HEK293 (cell line): ENCODE measurements at regions not wholly inside any gene's neighbourhood (a gene's known extent, or its start where the extent isn't known, plus 50 kb on each side); places are given as distances from the start of the nearest gene placed in this dataset.

Experiments
- CTCF ChIA-PET: fragments of 350-600 bp; formaldehyde crosslinking; extraction: SDS; loops from one replicate; lab custom pipeline; 2021; ENCODE audit warnings: antibody characterized with exemption; lab: Yijun Ruan, JAX
- POLR2A ChIA-PET: fragments of 300-600 bp; formaldehyde crosslinking; extraction: SDS; loops from one replicate; lab custom pipeline; 2020; ENCODE audit warnings: antibody characterized with exemption, inconsistent platforms; lab: Yijun Ruan, JAX
- H3K27ac ChIP-seq: fragments of 200-500 bp; sonication (Bioruptor generic); 2 replicates; pipeline ENCODE4 v1.5.1; 2014; ENCODE audit warnings: low read depth, low read length, control low read depth, inconsistent platforms; ENCODE audit errors: extremely low read depth
- H3K36me3 ChIP-seq, 2 experiments: fragments of 200-500 bp in 1 of 2; sonication (Bioruptor generic) in 1 of 2; 1 replicate in 1 of 2; 2 replicates in 1 of 2; pipeline ENCODE4 v1.5.1; 2014 to 2017; ENCODE audit warnings: inconsistent platforms in 2 of 2, low read length in 2 of 2; ENCODE audit not compliant: control insufficient read depth in 2 of 2, insufficient read depth in 1 of 2
- H3K4me1 ChIP-seq: fragments of 200-500 bp; sonication (Bioruptor generic); 2 replicates; pipeline ENCODE4 v1.5.1; 2014; ENCODE audit warnings: mild to moderate bottlenecking, low read length, inconsistent platforms; ENCODE audit not compliant: control insufficient read depth, insufficient read depth
- H3K4me3 ChIP-seq: 2 replicates; pipeline ENCODE4 v1.5.1; 2011; ENCODE audit warnings: low read depth, mild to moderate bottlenecking, control low read depth, low read length, moderate library complexity
- H3K9me3 ChIP-seq: fragments of 200-500 bp; sonication (Bioruptor generic); 2 replicates; pipeline ENCODE4 v1.5.1; 2014; ENCODE audit warnings: low read depth, low read length, inconsistent platforms; ENCODE audit not compliant: control insufficient read depth, insufficient read depth
- KLF10 ChIP-seq: fragments of 450-650 bp; IDR thresholded peaks from 2 replicates; pipeline ENCODE4 v1.5.1; 2018; ENCODE audit warnings: missing biosample characterization, mild to moderate bottlenecking, missing genetic modification characterization
- OVOL3 ChIP-seq: fragments of 450-650 bp; formaldehyde crosslinking; IDR thresholded peaks from 2 replicates; pipeline ENCODE4 v1.5.1; 2016; ENCODE audit warnings: missing biosample characterization, missing genetic modification characterization
- PRDM1 ChIP-seq: fragments of 450-650 bp; formaldehyde crosslinking; IDR thresholded peaks from 2 replicates; pipeline ENCODE4; 2016; ENCODE audit warnings: missing biosample characterization, missing genetic modification characterization
- SCRT1 ChIP-seq: fragments of 450-650 bp; formaldehyde crosslinking; IDR thresholded peaks from 2 replicates; pipeline ENCODE4 v1.5.1; 2016; ENCODE audit warnings: missing biosample characterization, missing genetic modification characterization, borderline replicate concordance
- TCF7L2 ChIP-seq: IDR thresholded peaks from 2 replicates; pipeline ENCODE4 v1.6.1; 2011; ENCODE audit warnings: low read depth, mild to moderate bottlenecking, inconsistent platforms, low read length, moderate library complexity, borderline replicate concordance
- ZIC2 ChIP-seq: fragments of 450-650 bp; formaldehyde crosslinking; IDR thresholded peaks from 2 replicates; pipeline ENCODE4 v1.5.1; 2016; ENCODE audit warnings: missing biosample characterization, missing genetic modification characterization
- ZNF121 ChIP-seq: fragments of 450-650 bp; formaldehyde crosslinking; IDR thresholded peaks from 2 replicates; pipeline ENCODE4 v1.5.1; 2016; ENCODE audit warnings: missing biosample characterization, missing genetic modification characterization
- ZNF132 ChIP-seq: fragments of 450-650 bp; formaldehyde crosslinking; IDR thresholded peaks from 2 replicates; pipeline ENCODE4 v1.5.1; 2017; ENCODE audit warnings: missing biosample characterization, missing genetic modification characterization, borderline replicate concordance
- ZNF140 ChIP-seq: fragments of 450-650 bp; formaldehyde crosslinking; IDR thresholded peaks from 2 replicates; pipeline ENCODE4 v1.5.1; 2016; ENCODE audit warnings: missing biosample characterization, missing genetic modification characterization
- ZNF184 ChIP-seq: fragments of 450-650 bp; IDR thresholded peaks from 2 replicates; pipeline ENCODE4 v1.5.1; 2018; ENCODE audit warnings: missing biosample characterization, mild to moderate bottlenecking, missing genetic modification characterization
- ZNF23 ChIP-seq: fragments of 450-650 bp; formaldehyde crosslinking; IDR thresholded peaks from 2 replicates; pipeline ENCODE4 v1.5.1; 2016; ENCODE audit warnings: missing biosample characterization, missing genetic modification characterization, borderline replicate concordance
- ZNF274 ChIP-seq, 2 experiments: fragments of 200-500 bp in 1 of 2; fragments of 450-650 bp in 1 of 2; sonication (Bioruptor generic) in 1 of 2; formaldehyde crosslinking in 1 of 2; IDR thresholded peaks; 2 replicates each; pipeline versions ENCODE4 v1.5.1 to v1.6.1; 2014 to 2016; ENCODE audit warnings: borderline replicate concordance in 1 of 2, inconsistent platforms in 1 of 2, low read length in 1 of 2, missing biosample characterization in 1 of 2, missing genetic modification characterization in 1 of 2
- ZNF394 ChIP-seq: fragments of 450-650 bp; formaldehyde crosslinking; IDR thresholded peaks from 2 replicates; pipeline ENCODE4 v1.5.1; 2016; ENCODE audit warnings: missing biosample characterization, missing genetic modification characterization, mild to moderate bottlenecking, moderate library complexity, borderline replicate concordance
- ZNF529 ChIP-seq: fragments of 450-650 bp; formaldehyde crosslinking; IDR thresholded peaks from 2 replicates; pipeline ENCODE4 v1.5.1; 2017; ENCODE audit warnings: missing genetic modification characterization, missing biosample characterization; ENCODE audit not compliant: insufficient replicate concordance
- ZNF530 ChIP-seq: fragments of 450-650 bp; formaldehyde crosslinking; IDR thresholded peaks from 2 replicates; pipeline ENCODE4 v1.5.1; 2016; ENCODE audit warnings: low read depth, missing biosample characterization, missing genetic modification characterization
- ZNF544 ChIP-seq: fragments of 450-650 bp; formaldehyde crosslinking; IDR thresholded peaks from 2 replicates; pipeline ENCODE4 v1.5.0; 2017; ENCODE audit warnings: missing biosample characterization, missing genetic modification characterization
- ZNF548 ChIP-seq: fragments of 450-650 bp; formaldehyde crosslinking; IDR thresholded peaks from 2 replicates; pipeline ENCODE4 v1.5.1; 2016; ENCODE audit warnings: missing biosample characterization, missing genetic modification characterization
- ZNF610 ChIP-seq: fragments of 450-650 bp; formaldehyde crosslinking; IDR thresholded peaks from 2 replicates; pipeline ENCODE4 v1.5.1; 2016; ENCODE audit warnings: missing biosample characterization, missing genetic modification characterization, borderline replicate concordance
- ZNF621 ChIP-seq: fragments of 450-650 bp; formaldehyde crosslinking; IDR thresholded peaks from 2 replicates; pipeline ENCODE4 v1.5.1; 2017; ENCODE audit warnings: missing biosample characterization, missing genetic modification characterization
- ZNF629 ChIP-seq: fragments of 450-650 bp; formaldehyde crosslinking; IDR thresholded peaks from 2 replicates; pipeline ENCODE4 v1.5.1; 2017; ENCODE audit warnings: missing biosample characterization, missing genetic modification characterization
- ZNF701 ChIP-seq: fragments of 450-650 bp; formaldehyde crosslinking; IDR thresholded peaks from 2 replicates; pipeline ENCODE4 v1.5.1; 2016; ENCODE audit warnings: missing biosample characterization, missing genetic modification characterization
- ZNF843 ChIP-seq: fragments of 450-650 bp; formaldehyde crosslinking; IDR thresholded peaks from 2 replicates; pipeline ENCODE4 v1.5.1; 2016; ENCODE audit warnings: missing biosample characterization, missing genetic modification characterization
- TF ChIP-seq, protein P1 (sequence below): fragments of 450-650 bp; formaldehyde crosslinking; IDR thresholded peaks from 2 replicates; pipeline ENCODE4 v1.5.1; 2016; ENCODE audit warnings: missing biosample characterization, missing genetic modification characterization
- TF ChIP-seq, protein P2 (sequence below): fragments of 450-650 bp; formaldehyde crosslinking; IDR thresholded peaks from 2 replicates; pipeline ENCODE4; 2016; ENCODE audit warnings: missing biosample characterization, missing genetic modification characterization
- TF ChIP-seq, protein P3 (sequence below): fragments of 450-650 bp; formaldehyde crosslinking; IDR thresholded peaks from 2 replicates; pipeline ENCODE4 v1.5.1; 2016; ENCODE audit warnings: missing biosample characterization, missing genetic modification characterization
- TF ChIP-seq, protein P4 (sequence below): fragments of 450-650 bp; formaldehyde crosslinking; IDR thresholded peaks from 2 replicates; pipeline ENCODE4 v1.5.1; 2016; ENCODE audit warnings: missing biosample characterization, missing genetic modification characterization
- TF ChIP-seq, protein P5 (sequence below): fragments of 450-650 bp; formaldehyde crosslinking; IDR thresholded peaks from 2 replicates; pipeline ENCODE4 v1.5.1; 2017; ENCODE audit warnings: missing biosample characterization, missing genetic modification characterization

DNA sequence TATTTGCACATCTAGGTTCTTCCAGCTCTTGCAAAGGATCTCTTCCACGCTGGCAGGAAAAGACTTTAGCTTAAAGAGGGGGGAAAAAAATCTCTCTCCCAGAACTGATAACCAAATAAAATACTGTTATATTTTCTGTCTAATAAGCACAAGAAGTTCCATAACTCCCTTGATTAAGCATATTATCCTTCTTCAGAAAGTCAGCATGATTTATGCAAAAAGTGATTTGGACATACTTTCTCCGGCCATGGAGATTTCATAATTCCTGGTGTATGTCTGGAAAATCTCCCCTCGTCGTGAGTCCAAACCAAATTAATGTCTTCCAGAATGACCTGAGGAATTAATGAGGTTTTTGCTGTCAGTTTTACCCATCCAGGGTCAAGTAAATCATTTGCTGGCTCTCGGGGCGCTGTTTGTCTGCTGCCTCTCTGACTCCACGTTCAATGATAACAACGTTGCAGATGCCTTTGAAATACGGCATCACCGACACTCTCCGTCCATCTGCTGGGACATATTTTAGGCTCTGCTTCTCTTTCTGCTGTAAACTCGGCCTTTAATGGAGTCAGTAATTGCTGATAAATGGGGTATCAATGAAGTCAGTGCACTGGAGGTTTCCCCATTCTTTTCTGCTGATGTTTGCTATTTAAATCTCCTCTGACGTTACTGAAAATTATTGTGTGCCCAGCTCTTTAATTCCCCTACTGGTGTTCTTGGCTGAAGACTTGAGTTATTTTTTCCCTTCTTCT, 112.9 kb downstream of the HLX start:
- Histone ChIP-seq H3K9me3 (no peaks in the 10 kb centered on the region), H3K4me1 (peaks cover 12% of the 10 kb centered on the region), H3K36me3 (no peaks in the 10 kb centered on the region), H3K27ac (no peak overlapping the region), H3K4me3 (no peak overlapping the region)
- ChIA-PET POLR2A (no interaction called here), CTCF (interaction anchor here (0.7 to 1.2 kb wide), 3 partner anchors 10 to 219 kb away, joined by 3 to 4 read pairs (median 3); no protein-coding TSS in a partner anchor)
- TF ChIP-seq ZNF529 (tag by site-specific recombination) (no peak), TCF7L2 (no peak), ZNF121 (no peak), ZNF140 (tag by site-specific recombination) (no peak), ZNF132 (tag by site-specific recombination) (no peak), SCRT1 (no peak), ZNF394 (tag by site-specific recombination) (no peak), ZNF621 (tag by site-specific recombination) (no peak), ZNF629 (tag by site-specific recombination) (0 out of 2 replicates have a peak, but pooled peaks have one; percentile 13), KLF10 (tag by site-specific recombination) (no peak), ZNF548 (tag by site-specific recombination) (no peak), ZNF274 (IDR thresholded peaks at IDR 0.05; ENCODE audit: low read length) (no peak), ZNF274 (tag by site-specific recombination; IDR thresholded peaks at IDR 0.05; ENCODE audit: borderline replicate concordance) (no peak), ZNF610 (tag by site-specific recombination) (no peak)
- TF ChIP-seq, protein P1, sequence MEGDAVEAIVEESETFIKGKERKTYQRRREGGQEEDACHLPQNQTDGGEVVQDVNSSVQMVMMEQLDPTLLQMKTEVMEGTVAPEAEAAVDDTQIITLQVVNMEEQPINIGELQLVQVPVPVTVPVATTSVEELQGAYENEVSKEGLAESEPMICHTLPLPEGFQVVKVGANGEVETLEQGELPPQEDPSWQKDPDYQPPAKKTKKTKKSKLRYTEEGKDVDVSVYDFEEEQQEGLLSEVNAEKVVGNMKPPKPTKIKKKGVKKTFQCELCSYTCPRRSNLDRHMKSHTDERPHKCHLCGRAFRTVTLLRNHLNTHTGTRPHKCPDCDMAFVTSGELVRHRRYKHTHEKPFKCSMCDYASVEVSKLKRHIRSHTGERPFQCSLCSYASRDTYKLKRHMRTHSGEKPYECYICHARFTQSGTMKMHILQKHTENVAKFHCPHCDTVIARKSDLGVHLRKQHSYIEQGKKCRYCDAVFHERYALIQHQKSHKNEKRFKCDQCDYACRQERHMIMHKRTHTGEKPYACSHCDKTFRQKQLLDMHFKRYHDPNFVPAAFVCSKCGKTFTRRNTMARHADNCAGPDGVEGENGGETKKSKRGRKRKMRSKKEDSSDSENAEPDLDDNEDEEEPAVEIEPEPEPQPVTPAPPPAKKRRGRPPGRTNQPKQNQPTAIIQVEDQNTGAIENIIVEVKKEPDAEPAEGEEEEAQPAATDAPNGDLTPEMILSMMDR (tag by site-specific recombination) = peak; percentile 61
- TF ChIP-seq, protein P2, sequence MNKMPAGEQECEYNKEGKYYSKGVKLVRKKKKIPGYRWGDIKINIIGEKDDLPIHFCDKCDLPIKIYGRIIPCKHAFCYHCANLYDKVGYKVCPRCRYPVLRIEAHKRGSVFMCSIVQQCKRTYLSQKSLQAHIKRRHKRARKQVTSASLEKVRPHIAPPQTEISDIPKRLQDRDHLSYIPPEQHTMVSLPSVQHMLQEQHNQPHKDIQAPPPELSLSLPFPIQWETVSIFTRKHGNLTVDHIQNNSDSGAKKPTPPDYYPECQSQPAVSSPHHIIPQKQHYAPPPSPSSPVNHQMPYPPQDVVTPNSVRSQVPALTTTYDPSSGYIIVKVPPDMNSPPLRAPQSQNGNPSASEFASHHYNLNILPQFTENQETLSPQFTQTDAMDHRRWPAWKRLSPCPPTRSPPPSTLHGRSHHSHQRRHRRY (tag by site-specific recombination) = no peak

DNA sequence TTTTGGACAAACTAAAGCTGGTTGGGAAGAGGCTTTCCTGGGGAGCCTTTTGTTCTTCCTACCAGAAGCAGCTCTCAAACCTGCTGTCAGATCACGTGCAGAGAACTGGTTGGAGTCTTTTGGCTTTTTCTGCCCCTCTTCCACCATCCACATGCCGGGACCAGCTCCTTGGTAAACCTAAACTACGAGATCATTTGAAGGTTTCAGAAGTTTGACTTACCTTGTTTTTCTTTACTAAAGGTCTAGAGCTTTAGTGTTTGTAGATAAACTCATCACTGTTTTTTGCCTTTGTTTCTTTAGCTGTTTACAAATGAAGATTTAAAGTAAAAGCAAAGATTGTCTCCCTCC, 113.4 kb downstream of the HLX start:
- no peaks in the 10 kb centered on the region for H3K9me3 ChIP-seq
- no peak overlapping the region for H3K4me3 ChIP-seq
- H3K4me1 ChIP-seq = peaks cover 12% of the 10 kb centered on the region
- no peak overlapping the region for H3K27ac ChIP-seq
- no peaks in the 10 kb centered on the region for H3K36me3 ChIP-seq
- CTCF ChIA-PET = interaction anchor here (1.2 kb wide), 1 partner anchor 11 kb away, joined by 3 read pairs; no protein-coding TSS in a partner anchor
- POLR2A ChIA-PET = no interaction called here
- no peak for TF ChIP-seq ZNF701 (tag by site-specific recombination)
- TF ChIP-seq ZNF184 (tag by site-specific recombination) = no peak
- no peak for TF ChIP-seq OVOL3
- TF ChIP-seq PRDM1 (tag by site-specific recombination) = no peak
- no peak for TF ChIP-seq ZIC2
- TF ChIP-seq, protein P3, sequence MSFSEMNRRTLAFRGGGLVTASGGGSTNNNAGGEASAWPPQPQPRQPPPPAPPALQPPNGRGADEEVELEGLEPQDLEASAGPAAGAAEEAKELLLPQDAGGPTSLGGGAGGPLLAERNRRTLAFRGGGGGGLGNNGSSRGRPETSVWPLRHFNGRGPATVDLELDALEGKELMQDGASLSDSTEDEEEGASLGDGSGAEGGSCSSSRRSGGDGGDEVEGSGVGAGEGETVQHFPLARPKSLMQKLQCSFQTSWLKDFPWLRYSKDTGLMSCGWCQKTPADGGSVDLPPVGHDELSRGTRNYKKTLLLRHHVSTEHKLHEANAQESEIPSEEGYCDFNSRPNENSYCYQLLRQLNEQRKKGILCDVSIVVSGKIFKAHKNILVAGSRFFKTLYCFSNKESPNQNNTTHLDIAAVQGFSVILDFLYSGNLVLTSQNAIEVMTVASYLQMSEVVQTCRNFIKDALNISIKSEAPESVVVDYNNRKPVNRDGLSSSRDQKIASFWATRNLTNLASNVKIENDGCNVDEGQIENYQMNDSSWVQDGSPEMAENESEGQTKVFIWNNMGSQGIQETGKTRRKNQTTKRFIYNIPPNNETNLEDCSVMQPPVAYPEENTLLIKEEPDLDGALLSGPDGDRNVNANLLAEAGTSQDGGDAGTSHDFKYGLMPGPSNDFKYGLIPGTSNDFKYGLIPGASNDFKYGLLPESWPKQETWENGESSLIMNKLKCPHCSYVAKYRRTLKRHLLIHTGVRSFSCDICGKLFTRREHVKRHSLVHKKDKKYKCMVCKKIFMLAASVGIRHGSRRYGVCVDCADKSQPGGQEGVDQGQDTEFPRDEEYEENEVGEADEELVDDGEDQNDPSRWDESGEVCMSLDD (tag by site-specific recombination) = no peak
- TF ChIP-seq ZNF23 (tag by site-specific recombination) = no peak
- TF ChIP-seq ZNF529 (tag by site-specific recombination) = no peak
- no peak for TF ChIP-seq KLF10 (tag by site-specific recombination)
- TF ChIP-seq ZNF843 (tag by site-specific recombination) = no peak
- TF ChIP-seq ZNF544 (tag by site-specific recombination) = no peak
- TF ChIP-seq ZNF610 (tag by site-specific recombination) = no peak
- TF ChIP-seq ZNF530 (tag by site-specific recombination) = no peak
- TF ChIP-seq, protein P4, sequence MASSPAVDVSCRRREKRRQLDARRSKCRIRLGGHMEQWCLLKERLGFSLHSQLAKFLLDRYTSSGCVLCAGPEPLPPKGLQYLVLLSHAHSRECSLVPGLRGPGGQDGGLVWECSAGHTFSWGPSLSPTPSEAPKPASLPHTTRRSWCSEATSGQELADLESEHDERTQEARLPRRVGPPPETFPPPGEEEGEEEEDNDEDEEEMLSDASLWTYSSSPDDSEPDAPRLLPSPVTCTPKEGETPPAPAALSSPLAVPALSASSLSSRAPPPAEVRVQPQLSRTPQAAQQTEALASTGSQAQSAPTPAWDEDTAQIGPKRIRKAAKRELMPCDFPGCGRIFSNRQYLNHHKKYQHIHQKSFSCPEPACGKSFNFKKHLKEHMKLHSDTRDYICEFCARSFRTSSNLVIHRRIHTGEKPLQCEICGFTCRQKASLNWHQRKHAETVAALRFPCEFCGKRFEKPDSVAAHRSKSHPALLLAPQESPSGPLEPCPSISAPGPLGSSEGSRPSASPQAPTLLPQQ = no peak
- TF ChIP-seq, protein P5, sequence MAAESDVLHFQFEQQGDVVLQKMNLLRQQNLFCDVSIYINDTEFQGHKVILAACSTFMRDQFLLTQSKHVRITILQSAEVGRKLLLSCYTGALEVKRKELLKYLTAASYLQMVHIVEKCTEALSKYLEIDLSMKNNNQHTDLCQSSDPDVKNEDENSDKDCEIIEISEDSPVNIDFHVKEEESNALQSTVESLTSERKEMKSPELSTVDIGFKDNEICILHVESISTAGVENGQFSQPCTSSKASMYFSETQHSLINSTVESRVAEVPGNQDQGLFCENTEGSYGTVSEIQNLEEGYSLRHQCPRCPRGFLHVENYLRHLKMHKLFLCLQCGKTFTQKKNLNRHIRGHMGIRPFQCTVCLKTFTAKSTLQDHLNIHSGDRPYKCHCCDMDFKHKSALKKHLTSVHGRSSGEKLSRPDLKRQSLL (tag by site-specific recombination) = no peak
